ENCODE measurements at regions not wholly inside any gene's neighbourhood (a gene's known extent, or its start where the extent isn't known, plus 50 kb on each side); places are given as distances from the start of the nearest gene placed in this dataset.

DNA sequence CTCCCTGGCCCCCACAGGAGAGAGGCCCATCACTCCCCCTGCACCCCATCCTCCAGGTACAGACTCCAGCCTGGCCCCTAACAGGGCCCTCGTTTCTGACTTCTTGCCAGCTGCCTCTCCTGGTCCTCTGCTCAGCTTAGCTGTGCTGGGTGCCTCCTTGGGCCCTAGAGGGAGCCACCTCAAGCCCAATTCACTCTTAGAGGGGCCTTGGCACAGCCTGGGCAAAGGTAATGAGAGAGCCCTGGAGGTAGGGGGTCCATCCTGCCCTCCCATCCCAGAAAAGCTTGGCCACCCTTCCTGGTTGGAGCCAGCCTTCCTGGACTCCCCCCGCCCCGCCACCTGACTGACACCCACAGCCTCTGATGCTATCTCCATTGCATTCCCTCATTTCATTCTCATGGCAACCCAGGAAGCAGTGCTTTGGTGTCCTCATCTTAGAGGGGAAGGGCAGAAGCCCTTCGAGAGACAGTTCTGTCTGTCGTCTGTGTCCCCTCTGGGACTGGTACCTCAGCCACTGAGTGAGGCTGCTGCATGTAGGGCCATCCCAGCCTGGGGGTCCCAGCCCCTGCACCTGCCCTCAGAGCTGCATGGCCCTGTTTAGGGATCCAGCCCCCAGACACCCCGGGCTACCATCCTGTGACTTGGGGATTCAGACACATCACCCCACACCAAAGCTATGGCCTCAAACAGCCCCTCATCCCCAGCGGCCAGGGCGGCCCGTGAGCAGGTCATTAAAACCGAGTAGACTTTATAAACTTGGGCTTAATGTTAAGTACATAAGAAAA lies 95.5 kb downstream of the BARX1 start:
- TF ChIP-seq, protein P1, sequence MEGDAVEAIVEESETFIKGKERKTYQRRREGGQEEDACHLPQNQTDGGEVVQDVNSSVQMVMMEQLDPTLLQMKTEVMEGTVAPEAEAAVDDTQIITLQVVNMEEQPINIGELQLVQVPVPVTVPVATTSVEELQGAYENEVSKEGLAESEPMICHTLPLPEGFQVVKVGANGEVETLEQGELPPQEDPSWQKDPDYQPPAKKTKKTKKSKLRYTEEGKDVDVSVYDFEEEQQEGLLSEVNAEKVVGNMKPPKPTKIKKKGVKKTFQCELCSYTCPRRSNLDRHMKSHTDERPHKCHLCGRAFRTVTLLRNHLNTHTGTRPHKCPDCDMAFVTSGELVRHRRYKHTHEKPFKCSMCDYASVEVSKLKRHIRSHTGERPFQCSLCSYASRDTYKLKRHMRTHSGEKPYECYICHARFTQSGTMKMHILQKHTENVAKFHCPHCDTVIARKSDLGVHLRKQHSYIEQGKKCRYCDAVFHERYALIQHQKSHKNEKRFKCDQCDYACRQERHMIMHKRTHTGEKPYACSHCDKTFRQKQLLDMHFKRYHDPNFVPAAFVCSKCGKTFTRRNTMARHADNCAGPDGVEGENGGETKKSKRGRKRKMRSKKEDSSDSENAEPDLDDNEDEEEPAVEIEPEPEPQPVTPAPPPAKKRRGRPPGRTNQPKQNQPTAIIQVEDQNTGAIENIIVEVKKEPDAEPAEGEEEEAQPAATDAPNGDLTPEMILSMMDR (IDR thresholded peaks at IDR 0.05), result no peak
- no peak for TF ChIP-seq POLR2A (IDR thresholded peaks at IDR 0.05)
